GM20431 (cell line): ENCODE measurements at regions not wholly inside any gene's neighbourhood (a gene's known extent, or its start where the extent isn't known, plus 50 kb on each side); places are given as distances from the start of the nearest gene placed in this dataset.

Experiments used
- in situ Hi-C: fragments of 300-500 bp; cut with MseI, MboI; formaldehyde crosslinking; loops from one replicate; pipeline ENCODE4 v1.15.0; 2020; ENCODE audit warnings: low sequenced_read_pairs; ENCODE audit not compliant: unreplicated experiment

DNA sequence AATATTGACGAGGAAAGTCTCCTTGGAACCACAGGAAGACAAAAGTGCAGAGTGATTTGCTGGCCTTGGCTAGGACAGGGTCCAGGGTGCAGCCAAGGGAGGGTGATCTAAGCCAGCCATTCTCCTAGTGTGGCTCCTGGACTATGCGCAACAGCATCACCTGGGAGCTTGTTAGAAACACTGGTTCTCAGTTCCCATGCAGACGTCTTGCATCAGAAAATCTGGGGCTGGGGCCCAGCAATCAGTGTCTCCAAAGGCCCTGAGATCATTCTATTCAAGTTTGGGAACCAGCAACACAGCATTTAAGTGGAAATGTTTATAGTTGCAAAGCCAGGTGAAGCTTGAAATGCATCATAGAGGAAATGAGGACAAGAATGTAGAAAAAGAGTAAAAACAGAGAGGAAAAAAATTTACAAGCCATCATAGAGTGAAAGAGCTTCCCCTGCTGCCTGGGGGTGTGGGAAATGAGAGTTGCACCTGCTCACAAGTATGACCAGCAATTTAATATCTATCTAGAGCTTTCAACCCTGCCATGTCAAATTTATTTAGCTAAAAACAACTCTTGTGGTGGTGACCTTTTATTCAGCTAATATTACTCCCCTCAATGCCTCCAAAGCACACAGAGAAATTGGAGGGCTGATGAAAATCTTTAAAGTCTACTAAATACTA, 54.4 kb upstream of the SEC11C start:
- in situ Hi-C loops = no loop called here

- in situ Hi-C loops = no loop called here
Observed at GRCh38 chr18:59085797-59086196, 53.9 kb upstream of the SEC11C start.

DNA sequence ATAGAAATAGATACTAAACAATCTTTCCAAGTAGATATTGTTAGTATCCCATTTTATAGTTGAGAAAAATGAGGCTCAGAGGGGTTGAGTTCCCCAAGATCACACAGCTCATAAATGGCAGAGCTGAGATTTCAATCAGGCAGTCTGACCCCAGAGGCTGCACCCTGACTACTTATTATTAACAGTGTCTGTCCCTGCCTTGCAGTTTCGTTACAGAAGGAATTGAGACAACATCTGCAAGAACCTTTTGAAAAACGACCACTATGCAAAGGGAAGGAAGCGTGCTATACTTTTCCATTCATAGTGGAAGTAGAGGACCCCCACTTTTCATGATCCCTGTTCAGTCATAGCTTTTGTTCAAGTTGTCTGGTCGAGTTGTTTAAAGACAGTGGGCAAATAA, 53.2 kb upstream of the SEC11C start:
- in situ Hi-C loops = no loop called here

- in situ Hi-C loops = no loop called here
Observed at GRCh38 chr18:59087391-59087790, 52.3 kb upstream of the SEC11C start.
